ENCODE measurements at regions not wholly inside any gene's neighbourhood (a gene's known extent, or its start where the extent isn't known, plus 50 kb on each side); places are given as distances from the start of the nearest gene placed in this dataset.

DNA sequence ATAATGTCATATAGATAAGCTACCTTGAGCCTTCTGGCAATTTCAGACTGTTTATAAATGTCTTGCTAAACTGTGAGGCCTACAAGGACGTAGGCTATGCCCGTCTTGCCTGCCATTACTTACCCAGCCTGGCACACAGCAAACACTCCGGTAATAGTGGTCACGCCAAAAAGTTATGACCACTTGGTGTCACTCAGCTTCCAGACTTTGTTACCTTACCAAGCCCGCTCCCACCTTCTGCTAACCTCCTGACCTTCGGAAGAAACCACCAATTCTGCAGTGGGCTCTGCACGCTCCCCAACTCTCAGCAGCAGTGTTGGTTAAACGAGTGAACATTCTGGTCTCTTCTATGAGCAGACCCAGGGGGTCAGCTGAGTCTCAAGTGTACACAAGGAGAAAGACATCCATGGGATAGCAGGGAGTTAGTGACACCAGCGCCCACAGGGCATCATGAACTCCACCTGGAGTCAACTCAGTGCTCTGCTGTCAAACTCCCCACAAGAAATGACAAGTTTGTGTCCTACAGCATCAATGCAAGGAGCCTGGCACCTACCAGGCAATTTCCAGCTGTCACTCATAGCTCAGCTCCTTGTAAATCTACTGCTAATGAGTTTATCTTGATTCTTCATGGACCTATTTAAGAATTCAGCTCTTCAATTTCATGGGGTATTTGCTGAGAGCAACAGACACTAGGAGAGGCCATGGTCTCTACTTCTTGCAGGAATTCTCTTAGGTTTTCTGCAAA is 119.9 kb downstream of the TTLL2 start:
- TF ChIP-seq NR3C1 (IDR thresholded peaks at IDR 0.05), result no peak
- TF ChIP-seq, protein P1, sequence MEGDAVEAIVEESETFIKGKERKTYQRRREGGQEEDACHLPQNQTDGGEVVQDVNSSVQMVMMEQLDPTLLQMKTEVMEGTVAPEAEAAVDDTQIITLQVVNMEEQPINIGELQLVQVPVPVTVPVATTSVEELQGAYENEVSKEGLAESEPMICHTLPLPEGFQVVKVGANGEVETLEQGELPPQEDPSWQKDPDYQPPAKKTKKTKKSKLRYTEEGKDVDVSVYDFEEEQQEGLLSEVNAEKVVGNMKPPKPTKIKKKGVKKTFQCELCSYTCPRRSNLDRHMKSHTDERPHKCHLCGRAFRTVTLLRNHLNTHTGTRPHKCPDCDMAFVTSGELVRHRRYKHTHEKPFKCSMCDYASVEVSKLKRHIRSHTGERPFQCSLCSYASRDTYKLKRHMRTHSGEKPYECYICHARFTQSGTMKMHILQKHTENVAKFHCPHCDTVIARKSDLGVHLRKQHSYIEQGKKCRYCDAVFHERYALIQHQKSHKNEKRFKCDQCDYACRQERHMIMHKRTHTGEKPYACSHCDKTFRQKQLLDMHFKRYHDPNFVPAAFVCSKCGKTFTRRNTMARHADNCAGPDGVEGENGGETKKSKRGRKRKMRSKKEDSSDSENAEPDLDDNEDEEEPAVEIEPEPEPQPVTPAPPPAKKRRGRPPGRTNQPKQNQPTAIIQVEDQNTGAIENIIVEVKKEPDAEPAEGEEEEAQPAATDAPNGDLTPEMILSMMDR (IDR thresholded peaks at IDR 0.05), result no peak
- no peak for TF ChIP-seq EP300 (IDR thresholded peaks at IDR 0.05)
- no peak for TF ChIP-seq POLR2AphosphoS2 (conservative IDR thresholded peaks at IDR 0.05; ENCODE audit: low read length)
- TF ChIP-seq POLR2A (IDR thresholded peaks at IDR 0.05; ENCODE audit: low read length), result no peak
- no peak for TF ChIP-seq RAD21 (conservative IDR thresholded peaks at IDR 0.05 in 1 of 2, IDR thresholded peaks at IDR 0.05 in 1 of 2)
- TF ChIP-seq, protein P2, sequence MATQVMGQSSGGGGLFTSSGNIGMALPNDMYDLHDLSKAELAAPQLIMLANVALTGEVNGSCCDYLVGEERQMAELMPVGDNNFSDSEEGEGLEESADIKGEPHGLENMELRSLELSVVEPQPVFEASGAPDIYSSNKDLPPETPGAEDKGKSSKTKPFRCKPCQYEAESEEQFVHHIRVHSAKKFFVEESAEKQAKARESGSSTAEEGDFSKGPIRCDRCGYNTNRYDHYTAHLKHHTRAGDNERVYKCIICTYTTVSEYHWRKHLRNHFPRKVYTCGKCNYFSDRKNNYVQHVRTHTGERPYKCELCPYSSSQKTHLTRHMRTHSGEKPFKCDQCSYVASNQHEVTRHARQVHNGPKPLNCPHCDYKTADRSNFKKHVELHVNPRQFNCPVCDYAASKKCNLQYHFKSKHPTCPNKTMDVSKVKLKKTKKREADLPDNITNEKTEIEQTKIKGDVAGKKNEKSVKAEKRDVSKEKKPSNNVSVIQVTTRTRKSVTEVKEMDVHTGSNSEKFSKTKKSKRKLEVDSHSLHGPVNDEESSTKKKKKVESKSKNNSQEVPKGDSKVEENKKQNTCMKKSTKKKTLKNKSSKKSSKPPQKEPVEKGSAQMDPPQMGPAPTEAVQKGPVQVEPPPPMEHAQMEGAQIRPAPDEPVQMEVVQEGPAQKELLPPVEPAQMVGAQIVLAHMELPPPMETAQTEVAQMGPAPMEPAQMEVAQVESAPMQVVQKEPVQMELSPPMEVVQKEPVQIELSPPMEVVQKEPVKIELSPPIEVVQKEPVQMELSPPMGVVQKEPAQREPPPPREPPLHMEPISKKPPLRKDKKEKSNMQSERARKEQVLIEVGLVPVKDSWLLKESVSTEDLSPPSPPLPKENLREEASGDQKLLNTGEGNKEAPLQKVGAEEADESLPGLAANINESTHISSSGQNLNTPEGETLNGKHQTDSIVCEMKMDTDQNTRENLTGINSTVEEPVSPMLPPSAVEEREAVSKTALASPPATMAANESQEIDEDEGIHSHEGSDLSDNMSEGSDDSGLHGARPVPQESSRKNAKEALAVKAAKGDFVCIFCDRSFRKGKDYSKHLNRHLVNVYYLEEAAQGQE (IDR thresholded peaks at IDR 0.05), result no peak
- no peak for TF ChIP-seq FOSL2 (IDR thresholded peaks at IDR 0.05)
- TF ChIP-seq FOSL2 (CRISPR knock-in tag; IDR thresholded peaks at IDR 0.05), result no peak
- no peak for TF ChIP-seq CBX2 (IDR thresholded peaks at IDR 0.05; ENCODE audit: borderline replicate concordance, low read depth)
- no peak for TF ChIP-seq RFX5 (IDR thresholded peaks at IDR 0.05)

Data from A549 (cell line).